Caco-2 (cell line): ENCODE measurements at regions not wholly inside any gene's neighbourhood (a gene's known extent, or its start where the extent isn't known, plus 50 kb on each side); places are given as distances from the start of the nearest gene placed in this dataset.
A peak's percentile ranks its signal among the peaks of the same experiment; 100 is the strongest.

Source experiments
- BruUV-seq: library from RNA; stranded (reverse); fragments of 400-500 nt; replicated peaks from 2 replicates; lab custom pipeline; 2021; lab: Mats Ljungman, UMichigan
- CTCF ChIA-PET: fragments of 300-600 bp; sonication (Branson Sonifier 250); formaldehyde crosslinking; loops from one replicate; lab custom pipeline; 2022; ENCODE audit warnings: antibody characterized with exemption; lab: Charles Lee
- POLR2A ChIA-PET: fragments of 300-600 bp; sonication (Branson Sonifier 250); formaldehyde crosslinking; loops from one replicate; lab custom pipeline; 2022; ENCODE audit warnings: antibody characterized with exemption; lab: Charles Lee
- DNase-seq, 2 experiments: peaks; one replicate each; pipeline versions ENCODE4 v3.0.0 to v3.0.0-alpha.2; 2020 to 2022
- H3K27me3 ChIP-seq: replicated peaks from 2 replicates; pipeline ENCODE4 v1.6.0; 2011; ENCODE audit warnings: low read length; ENCODE audit not compliant: control insufficient read depth, insufficient read depth
- H3K36me3 ChIP-seq: 2 replicates; pipeline ENCODE4 v1.5.1; 2011; ENCODE audit warnings: low read length; ENCODE audit not compliant: control insufficient read depth, insufficient read depth
- H3K4me1 ChIP-seq: fragments of 250-450 bp; sonication (Bioruptor Pico); 2 replicates; pipeline ENCODE4 v1.5.1; 2020; ENCODE audit warnings: mild to moderate bottlenecking
- H3K4me3 ChIP-seq: 2 replicates; pipeline ENCODE4 v1.5.1; 2011; ENCODE audit warnings: low read depth, mild to moderate bottlenecking, control low read depth, low read length
- H3K9me3 ChIP-seq: fragments of 250-450 bp; sonication (Bioruptor Pico); 2 replicates; pipeline ENCODE4 v1.5.1; 2020; ENCODE audit warnings: mild to moderate bottlenecking, moderate library complexity
- H3K27ac Mint-ChIP-seq: one replicate; pipeline ENCODE4 v1.8.0; 2022; ENCODE audit warnings: mixed read lengths; ENCODE audit not compliant: unreplicated experiment
- H3K27me3 Mint-ChIP-seq: one replicate; pipeline ENCODE4 v1.8.0; 2022; ENCODE audit warnings: mixed read lengths; ENCODE audit not compliant: insufficient read depth, unreplicated experiment
- H3K36me3 Mint-ChIP-seq: one replicate; pipeline ENCODE4 v1.8.0; 2022; ENCODE audit warnings: mild to moderate bottlenecking, mixed read lengths; ENCODE audit not compliant: insufficient read depth, unreplicated experiment
- H3K4me1 Mint-ChIP-seq: one replicate; pipeline ENCODE4 v1.8.0; 2022; ENCODE audit warnings: low read depth, mixed read lengths; ENCODE audit not compliant: unreplicated experiment
- H3K4me3 Mint-ChIP-seq: one replicate; pipeline ENCODE4 v1.8.0; 2022; ENCODE audit warnings: mild to moderate bottlenecking, moderate library complexity, mixed read lengths; ENCODE audit not compliant: unreplicated experiment
- H3K9me3 Mint-ChIP-seq: one replicate; pipeline ENCODE4 v1.8.0; 2022; ENCODE audit warnings: mixed read lengths; ENCODE audit not compliant: unreplicated experiment
- CTCF ChIP-seq, 2 experiments: fragments of 200-600 bp in 1 of 2; IDR thresholded peaks; 1 replicate in 1 of 2; 2 replicates in 1 of 2; pipeline versions ENCODE4 v1.5.1 to v1.8.0; 2011 to 2022; ENCODE audit warnings: antibody characterized with exemption in 1 of 2, control low read depth in 1 of 2, inconsistent platforms in 1 of 2, low read depth in 1 of 2, low read length in 1 of 2, mild to moderate bottlenecking in 1 of 2, moderate library complexity in 1 of 2; ENCODE audit not compliant: insufficient read depth in 1 of 2, severe bottlenecking in 1 of 2, unreplicated experiment in 1 of 2
- intact Hi-C: fragments of 100-400 bp; cut with micrococcal nuclease; formaldehyde crosslinking; loops from one replicate; pipeline ENCODE4 v1.10.0; 2022; ENCODE audit not compliant: unreplicated experiment

DNA sequence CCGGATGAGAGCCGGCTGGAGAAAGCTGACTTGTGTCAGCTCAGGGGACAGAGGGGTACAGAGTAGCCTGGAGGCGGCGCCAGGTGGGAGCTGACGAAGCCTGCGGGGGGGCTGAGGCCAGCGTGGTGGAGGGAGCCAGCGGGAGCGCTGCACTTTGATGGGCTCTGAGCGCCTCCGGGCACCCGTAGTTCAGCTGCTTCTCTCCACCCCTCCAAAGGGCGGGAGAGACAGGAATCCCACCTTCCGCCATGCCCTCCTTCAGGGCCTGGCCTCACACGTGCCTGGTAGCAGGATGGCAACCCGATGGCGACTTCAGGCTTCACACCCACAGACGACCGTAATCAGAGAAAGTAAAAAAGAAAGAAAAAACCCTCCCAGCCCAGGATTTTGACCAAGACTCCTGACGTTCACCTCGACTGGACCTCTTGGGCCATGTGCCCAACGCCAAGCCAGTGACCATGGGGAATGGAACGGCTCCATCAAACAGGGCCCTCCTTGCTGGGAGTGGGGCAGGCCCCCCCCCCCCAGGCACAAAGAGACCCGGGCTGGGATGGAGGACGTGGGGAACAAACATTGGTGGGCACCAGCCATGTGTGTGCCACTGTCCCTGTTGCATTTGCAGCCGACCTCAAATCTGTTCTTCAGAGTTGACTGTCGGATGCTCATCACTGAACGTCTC is 60.7 kb upstream of the ASAP2 start:
- Histone ChIP-seq H3K4me1 (peaks cover 18% of the 10 kb centered on the region), H3K4me3 (no peak overlapping the region), H3K36me3 (no peaks in the 10 kb centered on the region), H3K27me3 (no peaks in the 10 kb centered on the region), H3K9me3 (no peaks in the 10 kb centered on the region)
- ChIA-PET POLR2A (no interaction called here), CTCF (interaction anchor here (0.5 kb wide), 1 partner anchor 10 kb away, joined by 3 read pairs; no protein-coding TSS in a partner anchor)
- intact Hi-C loops, result no loop called here
- H3K4me1 Mint-ChIP-seq, result no peaks in the 10 kb centered on the region
- H3K36me3 Mint-ChIP-seq, result no peaks in the 10 kb centered on the region
- no TSS peak for BruUV-seq
- no peak overlapping the region for H3K4me3 Mint-ChIP-seq
- DNase-seq, result no peak
- peak overlapping the region; percentile 14 for H3K27ac Mint-ChIP-seq
- H3K9me3 Mint-ChIP-seq, result no peaks in the 10 kb centered on the region
- no peak for TF ChIP-seq CTCF (IDR thresholded peaks at IDR 0.05; ENCODE audit: insufficient read depth in 1 of 2, low read depth in 1 of 2, low read length in 1 of 2, severe bottlenecking in 1 of 2, unreplicated experiment in 1 of 2)
- H3K27me3 Mint-ChIP-seq, result no peaks in the 10 kb centered on the region

- intact Hi-C loops, result no loop called here
- H3K9me3 ChIP-seq, result no peaks in the 10 kb centered on the region
- no TSS peak for BruUV-seq
- H3K27me3 ChIP-seq, result no peaks in the 10 kb centered on the region
- no peak overlapping the region for H3K4me3 ChIP-seq
- H3K9me3 Mint-ChIP-seq, result no peaks in the 10 kb centered on the region
- TF ChIP-seq CTCF (IDR thresholded peaks at IDR 0.05; ENCODE audit: insufficient read depth in 1 of 2, low read depth in 1 of 2, low read length in 1 of 2, severe bottlenecking in 1 of 2, unreplicated experiment in 1 of 2), result no peak
- ChIA-PET POLR2A (no interaction called here), CTCF (interaction anchor here (0.5 kb wide), 1 partner anchor 10 kb away, joined by 3 read pairs; no protein-coding TSS in a partner anchor)
- no peaks in the 10 kb centered on the region for H3K27me3 Mint-ChIP-seq
- DNase-seq, result no peak
- H3K4me1 Mint-ChIP-seq, result no peaks in the 10 kb centered on the region
- H3K4me1 ChIP-seq, result peaks cover 18% of the 10 kb centered on the region
- no peaks in the 10 kb centered on the region for H3K36me3 ChIP-seq
- H3K4me3 Mint-ChIP-seq, result no peak overlapping the region
- peak overlapping the region; percentile 14 for H3K27ac Mint-ChIP-seq
- H3K36me3 Mint-ChIP-seq, result no peaks in the 10 kb centered on the region
These were observed 61.4 kb upstream of the ASAP2 start for GRCh38 chr2:9145109-9145751.

DNA sequence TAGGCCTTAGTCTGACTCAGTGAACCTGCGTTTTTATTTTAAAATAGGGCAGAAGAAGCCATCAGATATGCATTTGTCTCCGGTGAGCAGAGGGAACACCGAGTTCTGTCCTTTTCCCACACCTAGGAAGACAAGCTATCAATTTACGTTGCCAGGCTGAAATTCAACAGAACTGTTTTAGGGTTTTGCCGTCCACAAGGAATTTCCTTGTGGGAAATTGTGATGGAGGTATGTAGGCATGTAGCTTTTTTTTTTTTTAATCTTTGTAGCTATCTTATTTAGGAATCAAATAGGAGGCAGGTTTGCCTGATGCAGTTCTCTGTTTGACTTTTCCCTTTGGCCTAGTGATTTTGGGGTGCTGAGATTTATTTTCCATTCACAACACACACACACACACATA is 62.0 kb upstream of the ASAP2 start:
- Histone ChIP-seq H3K4me3 (no peak overlapping the region), H3K27me3 (no peaks in the 10 kb centered on the region), H3K4me1 (peaks cover 18% of the 10 kb centered on the region), H3K9me3 (no peaks in the 10 kb centered on the region), H3K36me3 (no peaks in the 10 kb centered on the region)
- no peak overlapping the region for H3K4me3 Mint-ChIP-seq
- no peaks in the 10 kb centered on the region for H3K9me3 Mint-ChIP-seq
- no TSS peak for BruUV-seq
- CTCF ChIA-PET, result no interaction called here
- H3K36me3 Mint-ChIP-seq, result no peaks in the 10 kb centered on the region
- H3K4me1 Mint-ChIP-seq, result no peaks in the 10 kb centered on the region
- intact Hi-C loops, result no loop called here
- POLR2A ChIA-PET, result interaction anchor here (0.6 kb wide), 1 partner anchor 17 kb away, joined by 3 read pairs; no protein-coding TSS in a partner anchor
- H3K27me3 Mint-ChIP-seq, result no peaks in the 10 kb centered on the region
- DNase-seq, result no peak
- no peak overlapping the region for H3K27ac Mint-ChIP-seq
- TF ChIP-seq CTCF (IDR thresholded peaks at IDR 0.05; ENCODE audit: insufficient read depth in 1 of 2, low read depth in 1 of 2, low read length in 1 of 2, severe bottlenecking in 1 of 2, unreplicated experiment in 1 of 2), result no peak
